Activated B cell treated with CpG ODN at 0.5 μM for 24 hours (primary cell): ENCODE measurements at regions not wholly inside any gene's neighbourhood (a gene's known extent, or its start where the extent isn't known, plus 50 kb on each side); places are given as distances from the start of the nearest gene placed in this dataset.

Experiments
- ATAC-seq: fragments of 200-7000 bp; cut with Tn5 transposase; one replicate; pipeline ENCODE4 v1.10.0; 2021; ENCODE audit warnings: low read depth, mild to moderate bottlenecking, moderate library complexity
- CTCF ChIA-PET: fragments of 350-600 bp; sonication (Branson Sonifier 250); formaldehyde crosslinking; loops from one replicate; lab custom pipeline; 2021; ENCODE audit warnings: antibody characterized with exemption; lab: Charles Lee
- POLR2A ChIA-PET: fragments of 350-600 bp; sonication (Branson Sonifier 250); formaldehyde crosslinking; loops from one replicate; lab custom pipeline; 2021; ENCODE audit warnings: antibody characterized with exemption; lab: Charles Lee
- DNase-seq: peaks from one replicate; pipeline ENCODE4 v3.0.0; 2022
- H3K27ac Mint-ChIP-seq: one replicate; pipeline ENCODE4 v1.8.0; 2020; ENCODE audit warnings: mixed read lengths
- H3K27me3 Mint-ChIP-seq: one replicate; pipeline ENCODE4 v1.8.0; 2021; ENCODE audit warnings: mixed read lengths
- H3K36me3 Mint-ChIP-seq: one replicate; pipeline ENCODE4 v1.8.0; 2021; ENCODE audit warnings: low read depth, mixed read lengths
- H3K4me1 Mint-ChIP-seq: one replicate; pipeline ENCODE4 v1.8.0; 2021; ENCODE audit warnings: mixed read lengths
- H3K4me3 Mint-ChIP-seq: one replicate; pipeline ENCODE4 v1.8.0; 2020; ENCODE audit warnings: mild to moderate bottlenecking, mixed read lengths
- H3K9me3 Mint-ChIP-seq: one replicate; pipeline ENCODE4 v1.8.0; 2020; ENCODE audit warnings: mixed read lengths
- CTCF ChIP-seq: fragments of 200-600 bp; IDR thresholded peaks from one replicate; pipeline ENCODE4 v1.8.0; 2022; ENCODE audit warnings: antibody characterized with exemption, mild to moderate bottlenecking
- intact Hi-C: fragments of 100-400 bp; cut with micrococcal nuclease; formaldehyde crosslinking; loops from one replicate; pipeline ENCODE4 v1.15.1; 2024

- Mint-ChIP-seq H3K9me3 (peaks cover 2% of the 10 kb centered on the region), H3K4me3 (no peak overlapping the region), H3K27ac (no peak overlapping the region), H3K27me3 (no peaks in the 10 kb centered on the region), H3K36me3 (no peaks in the 10 kb centered on the region), H3K4me1 (no peaks in the 10 kb centered on the region)
- DNase-seq (no peak), ATAC-seq (no peak)
- ChIA-PET POLR2A (no interaction called here), CTCF (no interaction called here)
- TF ChIP-seq CTCF, result no peak
- intact Hi-C loops, result no loop called here
Measured at GRCh38 chrX:5490786-5491563, 737.7 kb downstream of the NLGN4X start.

DNA sequence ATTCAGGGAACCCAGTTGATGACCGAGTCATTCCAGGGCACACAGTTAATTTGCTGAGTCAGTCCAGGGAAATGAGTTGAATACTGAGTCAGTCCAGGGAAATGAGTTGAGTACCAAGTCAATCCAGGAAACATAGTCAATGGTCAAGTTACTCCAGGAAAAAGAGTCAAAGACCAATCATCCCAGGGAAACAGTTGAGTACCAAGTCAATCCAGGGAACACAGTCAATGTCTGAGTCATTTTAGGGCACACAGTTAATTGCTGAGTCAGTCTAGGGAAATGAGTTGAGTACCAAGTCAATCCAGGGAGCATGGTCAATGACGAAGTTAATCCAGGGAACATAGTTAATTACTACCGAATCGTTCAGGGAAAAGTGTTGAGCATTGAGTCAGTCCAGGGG is 754.4 kb downstream of the NLGN4X start:
- no peaks in the 10 kb centered on the region for H3K27me3 Mint-ChIP-seq
- no peak for DNase-seq
- H3K4me1 Mint-ChIP-seq, result no peaks in the 10 kb centered on the region
- H3K9me3 Mint-ChIP-seq, result peaks cover 3% of the 10 kb centered on the region
- intact Hi-C loops, result no loop called here
- CTCF ChIA-PET, result no interaction called here
- no peak overlapping the region for H3K4me3 Mint-ChIP-seq
- no peak for ATAC-seq
- H3K36me3 Mint-ChIP-seq, result no peaks in the 10 kb centered on the region
- no peak for TF ChIP-seq CTCF
- H3K27ac Mint-ChIP-seq, result no peak overlapping the region
- POLR2A ChIA-PET, result no interaction called here

DNA sequence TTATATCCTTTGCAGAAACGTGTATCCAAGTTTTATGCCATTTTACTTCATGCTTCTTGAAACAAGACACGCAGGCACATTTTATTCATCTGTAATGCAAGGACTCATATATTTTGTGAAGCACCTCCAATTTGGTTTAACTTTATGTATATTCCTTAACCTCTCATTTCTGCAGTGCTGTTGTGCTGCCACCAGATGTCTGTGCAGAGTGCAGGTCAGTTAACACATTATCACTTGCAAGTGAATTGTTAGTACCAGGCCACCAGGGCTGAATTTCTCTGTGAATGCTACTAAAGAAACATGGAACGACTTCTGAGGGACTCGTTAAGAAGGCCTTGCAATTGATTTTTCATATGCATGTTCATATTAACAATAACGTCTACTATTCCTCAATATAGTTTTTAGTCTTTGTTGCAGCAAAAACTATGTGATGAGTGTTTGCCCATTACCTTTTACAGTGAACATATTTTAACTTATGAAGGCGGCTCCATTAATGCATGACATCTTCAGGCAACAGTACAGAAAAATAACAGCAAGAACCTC is 770.3 kb downstream of the NLGN4X start:
- ChIA-PET POLR2A (no interaction called here), CTCF (no interaction called here)
- DNase-seq (no peak), ATAC-seq (no peak)
- H3K27ac Mint-ChIP-seq, result no peak overlapping the region
- H3K4me3 Mint-ChIP-seq, result no peak overlapping the region
- no peaks in the 10 kb centered on the region for H3K36me3 Mint-ChIP-seq
- TF ChIP-seq CTCF, result no peak
- H3K4me1 Mint-ChIP-seq, result no peaks in the 10 kb centered on the region
- H3K27me3 Mint-ChIP-seq, result no peaks in the 10 kb centered on the region
- peaks cover 2% of the 10 kb centered on the region for H3K9me3 Mint-ChIP-seq
- intact Hi-C loops, result loop anchor here (5.0 kb wide), 1 partner anchor 419 kb away; no protein-coding TSS in a partner anchor

GRCh38 chrX:5449323-5449722 is 779.3 kb downstream of the NLGN4X start:
- ChIA-PET CTCF (no interaction called here), POLR2A (no interaction called here)
- intact Hi-C loops, result no loop called here
- H3K27ac Mint-ChIP-seq, result no peak overlapping the region
- H3K36me3 Mint-ChIP-seq, result no peaks in the 10 kb centered on the region
- TF ChIP-seq CTCF, result no peak
- H3K9me3 Mint-ChIP-seq, result no peaks in the 10 kb centered on the region
- ATAC-seq (no peak), DNase-seq (no peak)
- no peak overlapping the region for H3K4me3 Mint-ChIP-seq
- H3K27me3 Mint-ChIP-seq, result no peaks in the 10 kb centered on the region
- H3K4me1 Mint-ChIP-seq, result no peaks in the 10 kb centered on the region

GRCh38 chrX:5431823-5432222 is 796.8 kb downstream of the NLGN4X start:
- TF ChIP-seq CTCF, result no peak
- intact Hi-C loops, result no loop called here
- no peaks in the 10 kb centered on the region for H3K4me1 Mint-ChIP-seq
- ATAC-seq (no peak), DNase-seq (no peak)
- H3K9me3 Mint-ChIP-seq, result no peaks in the 10 kb centered on the region
- no peaks in the 10 kb centered on the region for H3K27me3 Mint-ChIP-seq
- H3K27ac Mint-ChIP-seq, result no peak overlapping the region
- ChIA-PET POLR2A (no interaction called here), CTCF (no interaction called here)
- no peaks in the 10 kb centered on the region for H3K36me3 Mint-ChIP-seq
- H3K4me3 Mint-ChIP-seq, result no peak overlapping the region
